NCI-H226 (cell line): ENCODE measurements at regions not wholly inside any gene's neighbourhood (a gene's known extent, or its start where the extent isn't known, plus 50 kb on each side); places are given as distances from the start of the nearest gene placed in this dataset.

Experiments used
- DNase-seq: peaks from one replicate; pipeline ENCODE4 v3.0.0-alpha.2; 2015

GRCh38 chr2:59957504-59957903 lies 596.0 kb downstream of the BCL11A start:
- no peak for DNase-seq

GRCh38 chr2:59956981-59957380 lies 596.5 kb downstream of the BCL11A start:
- DNase-seq: no peak

GRCh38 chr2:59947917-59948541 lies 605.4 kb downstream of the BCL11A start:
- no peak for DNase-seq

- no peak for DNase-seq
Measured at GRCh38 chr2:59947209-59947608, 606.2 kb downstream of the BCL11A start.

GRCh38 chr2:59939236-59939635 lies 614.2 kb downstream of the BCL11A start:
- no peak for DNase-seq

- DNase-seq: no peak
Measured at GRCh38 chr2:59938181-59938580, 615.3 kb downstream of the BCL11A start.

- no peak for DNase-seq
Measured at GRCh38 chr2:59936048-59936447, 617.4 kb downstream of the BCL11A start.

- DNase-seq: no peak
Measured at GRCh38 chr2:59935005-59935404, 618.4 kb downstream of the BCL11A start.

GRCh38 chr2:59933948-59934347 lies 619.5 kb downstream of the BCL11A start:
- no peak for DNase-seq

- no peak for DNase-seq
Measured at GRCh38 chr2:59932341-59932740, 621.1 kb downstream of the BCL11A start.

- no peak for DNase-seq
Measured at GRCh38 chr2:59930430-59930829, 623.0 kb downstream of the BCL11A start.

- no peak for DNase-seq
Measured at GRCh38 chr2:59926731-59927130, 626.7 kb downstream of the BCL11A start.

GRCh38 chr2:59925321-59925720 lies 628.1 kb downstream of the BCL11A start:
- no peak for DNase-seq

GRCh38 chr2:59924346-59924745 lies 629.1 kb downstream of the BCL11A start:
- no peak for DNase-seq

GRCh38 chr2:59922450-59922849 lies 631.0 kb downstream of the BCL11A start:
- DNase-seq: no peak

- no peak for DNase-seq
Measured at GRCh38 chr2:59921743-59922142, 631.7 kb downstream of the BCL11A start.

- DNase-seq: no peak
Measured at GRCh38 chr2:59920961-59921360, 632.5 kb downstream of the BCL11A start.

- DNase-seq: no peak
Measured at GRCh38 chr2:59920307-59920706, 633.1 kb downstream of the BCL11A start.

- DNase-seq: no peak
Measured at GRCh38 chr2:59919579-59919978, 633.9 kb downstream of the BCL11A start.

- no peak for DNase-seq
Measured at GRCh38 chr2:59912042-59912441, 641.4 kb downstream of the BCL11A start.

- DNase-seq: no peak
Measured at GRCh38 chr2:59910166-59910565, 643.3 kb downstream of the BCL11A start.

- no peak for DNase-seq
Measured at GRCh38 chr2:59909147-59909546, 644.3 kb downstream of the BCL11A start.

- DNase-seq: no peak
Measured at GRCh38 chr2:59905731-59906130, 647.7 kb downstream of the BCL11A start.

GRCh38 chr2:59903994-59904544 lies 649.4 kb downstream of the BCL11A start:
- DNase-seq: no peak
